Tibial nerve (tissue), 4 donors: ENCODE measurements at regions not wholly inside any gene's neighbourhood (a gene's known extent, or its start where the extent isn't known, plus 50 kb on each side); places are given as distances from the start of the nearest gene placed in this dataset.

Experiments used
- EP300 ChIP-seq, 2 donors: sonication (generic); formaldehyde crosslinking; IDR thresholded peaks; one replicate each; pipeline ENCODE4 v1.6.1; 2017; ENCODE audit warnings: antibody characterized with exemption in 2 of 2, mild to moderate bottlenecking in 1 of 2
- POLR2A ChIP-seq, 2 donors: fragments of 450-650 bp; IDR thresholded peaks; one replicate each; pipeline ENCODE4 v1.6.1; 2017; ENCODE audit warnings: antibody characterized with exemption in 2 of 2, mild to moderate bottlenecking in 2 of 2, moderate library complexity in 2 of 2
- TF ChIP-seq, protein P1 (sequence below), 5 experiments: fragments of 200-600 bp in 3 of 5; fragments of 450-650 bp in 2 of 5; sonication (generic) in 3 of 5; IDR thresholded peaks; one replicate each; pipeline ENCODE4 v1.5.1; 2016 to 2019; ENCODE audit warnings: antibody characterized with exemption in 5 of 5, mild to moderate bottlenecking in 3 of 5, moderate library complexity in 2 of 5

DNA sequence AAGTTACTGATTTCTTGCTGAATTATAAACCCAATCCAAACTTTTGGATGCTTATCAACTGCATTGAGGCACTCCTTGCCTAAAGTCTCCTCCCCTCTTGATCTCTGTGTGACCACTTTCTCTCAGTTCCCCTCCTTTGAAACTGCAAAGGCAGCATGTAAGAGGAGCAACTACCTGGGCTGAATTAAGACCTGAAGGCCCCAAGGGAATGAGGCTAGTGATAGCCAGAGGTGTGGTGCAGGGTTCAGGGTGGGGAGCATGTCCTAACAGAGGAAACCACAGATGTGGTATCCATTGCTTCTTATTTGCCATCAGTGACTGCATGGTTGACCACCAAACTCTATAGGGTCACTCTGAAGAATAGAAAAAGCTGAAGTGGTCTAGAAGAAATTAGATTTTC lies 557.9 kb downstream of the TNS1 start:
- no peak for TF ChIP-seq EP300 (IDR thresholded peaks at IDR 0.05)
- TF ChIP-seq, protein P1, sequence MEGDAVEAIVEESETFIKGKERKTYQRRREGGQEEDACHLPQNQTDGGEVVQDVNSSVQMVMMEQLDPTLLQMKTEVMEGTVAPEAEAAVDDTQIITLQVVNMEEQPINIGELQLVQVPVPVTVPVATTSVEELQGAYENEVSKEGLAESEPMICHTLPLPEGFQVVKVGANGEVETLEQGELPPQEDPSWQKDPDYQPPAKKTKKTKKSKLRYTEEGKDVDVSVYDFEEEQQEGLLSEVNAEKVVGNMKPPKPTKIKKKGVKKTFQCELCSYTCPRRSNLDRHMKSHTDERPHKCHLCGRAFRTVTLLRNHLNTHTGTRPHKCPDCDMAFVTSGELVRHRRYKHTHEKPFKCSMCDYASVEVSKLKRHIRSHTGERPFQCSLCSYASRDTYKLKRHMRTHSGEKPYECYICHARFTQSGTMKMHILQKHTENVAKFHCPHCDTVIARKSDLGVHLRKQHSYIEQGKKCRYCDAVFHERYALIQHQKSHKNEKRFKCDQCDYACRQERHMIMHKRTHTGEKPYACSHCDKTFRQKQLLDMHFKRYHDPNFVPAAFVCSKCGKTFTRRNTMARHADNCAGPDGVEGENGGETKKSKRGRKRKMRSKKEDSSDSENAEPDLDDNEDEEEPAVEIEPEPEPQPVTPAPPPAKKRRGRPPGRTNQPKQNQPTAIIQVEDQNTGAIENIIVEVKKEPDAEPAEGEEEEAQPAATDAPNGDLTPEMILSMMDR (IDR thresholded peaks at IDR 0.05): no peak
- no peak for TF ChIP-seq POLR2A (IDR thresholded peaks at IDR 0.05)
